HPDE6-E6E7 (cell line): ENCODE measurements at regions not wholly inside any gene's neighbourhood (a gene's known extent, or its start where the extent isn't known, plus 50 kb on each side); places are given as distances from the start of the nearest gene placed in this dataset.

Source experiments
- DNase-seq: peaks from one replicate; pipeline ENCODE4 v3.0.0; 2011; ENCODE audit warnings: missing footprints; ENCODE audit errors: extremely low spot score

GRCh38 chr3:144369129-144369879 is 397.7 kb downstream of the DIPK2A start:
- no peak for DNase-seq

GRCh38 chr3:144375088-144375487 is 403.5 kb downstream of the DIPK2A start:
- no peak for DNase-seq

DNA sequence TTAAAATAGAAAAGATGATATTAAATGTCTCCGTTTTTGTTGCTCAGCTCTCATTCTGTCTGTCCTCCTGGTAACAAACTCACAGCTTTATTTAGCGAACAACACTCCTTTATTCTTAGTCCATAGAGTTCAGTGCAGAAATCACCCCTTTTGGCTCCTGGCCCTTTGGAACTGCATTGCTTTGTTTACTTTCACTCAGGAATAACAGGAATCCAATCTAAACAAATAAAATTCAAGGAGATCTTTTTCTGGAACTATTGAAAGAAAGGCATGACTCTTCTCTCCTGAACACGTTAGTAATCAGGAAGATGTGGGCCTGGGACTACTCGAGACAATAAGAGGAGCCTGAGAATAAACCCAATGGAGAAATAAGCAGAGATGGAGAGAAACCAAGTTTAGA is 409.2 kb downstream of the DIPK2A start:
- no peak for DNase-seq

GRCh38 chr3:144381607-144382006 is 410.0 kb downstream of the DIPK2A start:
- peak; percentile 21 for DNase-seq

- no peak for DNase-seq
Measured at GRCh38 chr3:144384241-144384979, 412.8 kb downstream of the DIPK2A start.

DNA sequence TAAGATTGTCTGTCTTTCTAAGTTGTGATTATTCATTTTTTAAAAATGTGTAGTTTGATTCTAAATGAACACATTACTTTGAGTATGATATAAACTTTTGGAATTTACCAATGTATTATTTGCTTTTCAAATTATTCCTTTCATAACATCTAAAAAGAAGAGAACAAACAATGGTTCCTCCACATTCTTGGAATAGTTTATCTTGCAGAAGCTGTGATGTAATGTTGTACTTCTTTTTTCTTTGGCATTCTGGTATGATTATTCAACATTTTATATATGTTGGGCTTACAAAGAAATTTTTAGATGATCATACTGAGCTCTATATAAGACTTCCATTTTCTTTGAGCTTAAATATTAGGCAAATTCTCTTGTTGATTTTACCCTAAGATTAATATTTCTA is 419.2 kb downstream of the DIPK2A start:
- DNase-seq, result no peak

GRCh38 chr3:144391236-144391635 is 419.6 kb downstream of the DIPK2A start:
- no peak for DNase-seq

- DNase-seq, result no peak
Measured at GRCh38 chr3:144394032-144394431, 422.4 kb downstream of the DIPK2A start.

GRCh38 chr3:144402430-144402829 is 430.8 kb downstream of the DIPK2A start:
- DNase-seq, result no peak

DNA sequence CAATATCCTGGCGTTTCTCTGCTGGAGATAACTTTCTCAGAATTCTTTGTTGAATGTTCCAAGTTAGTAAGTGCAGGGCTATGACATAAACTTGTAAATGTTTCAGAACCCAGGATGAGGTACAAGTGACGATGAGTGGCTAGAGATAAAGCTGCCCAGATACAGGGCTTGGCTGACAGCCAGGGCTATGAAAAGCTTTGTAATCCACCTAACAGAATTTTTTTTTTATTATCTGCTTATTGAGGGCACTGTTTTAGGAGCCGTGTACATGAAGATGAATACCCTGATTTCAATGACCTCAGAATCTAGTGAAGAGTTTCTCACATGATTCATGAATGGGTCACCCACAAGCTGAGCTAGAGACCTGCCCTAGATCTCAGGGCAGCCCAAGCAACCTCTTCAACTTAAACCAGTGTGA is 431.4 kb downstream of the DIPK2A start:
- no peak for DNase-seq

DNA sequence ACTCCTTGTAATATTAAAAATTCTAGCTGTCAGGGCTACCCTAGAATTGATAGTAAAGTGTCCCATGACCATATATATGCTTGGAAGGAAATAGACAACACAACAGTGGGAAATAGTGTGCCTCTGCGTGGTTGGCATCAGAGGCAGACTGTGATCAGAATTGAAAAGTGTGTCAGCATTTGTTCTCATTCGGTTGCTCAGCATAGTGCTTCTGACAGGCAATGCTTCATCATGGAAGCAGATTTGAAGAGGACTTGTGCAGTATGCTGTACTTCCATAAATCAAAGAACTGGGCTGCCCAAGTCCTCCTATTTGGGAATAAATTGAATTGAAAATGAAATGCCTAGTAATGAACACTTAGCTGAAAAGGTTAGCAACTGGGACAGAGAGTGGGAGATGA is 435.7 kb downstream of the DIPK2A start:
- DNase-seq, result no peak

DNA sequence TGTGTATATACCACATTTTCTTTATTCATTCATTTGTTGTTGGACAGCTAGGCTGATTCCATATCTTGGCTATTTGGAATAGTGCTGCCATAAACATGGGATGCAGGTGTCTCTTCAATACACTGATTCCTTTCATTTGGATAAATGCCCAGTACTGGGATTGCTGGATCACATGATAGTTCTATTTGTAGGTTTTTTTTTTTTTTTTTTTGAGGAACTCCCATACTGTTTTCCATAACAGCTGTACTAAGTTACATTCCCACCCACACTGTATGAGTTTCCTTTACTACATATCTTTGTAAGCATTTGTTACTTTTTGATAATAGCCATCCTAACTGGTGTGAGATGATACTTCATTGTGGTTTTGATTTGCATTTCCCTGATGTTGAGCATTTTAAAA is 437.7 kb downstream of the DIPK2A start:
- no peak for DNase-seq

DNA sequence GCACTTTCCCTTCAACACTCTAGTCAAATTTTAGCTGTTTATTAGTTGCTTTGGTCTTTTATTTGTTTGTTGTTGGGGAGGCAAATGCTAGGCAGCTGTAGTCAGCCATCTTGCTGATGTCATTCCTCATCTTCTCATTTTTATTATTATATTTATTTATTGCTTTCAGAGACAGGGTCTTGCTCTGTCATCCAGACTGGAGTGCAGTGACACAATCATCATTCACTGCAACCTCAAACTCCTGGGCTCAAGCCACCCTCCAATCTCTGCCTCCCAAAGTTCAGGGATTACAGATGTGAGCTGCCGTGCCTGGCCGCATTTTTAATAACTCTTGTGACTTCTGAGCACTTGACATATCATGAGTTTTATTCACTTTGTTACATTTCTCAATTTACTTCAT is 441.4 kb downstream of the DIPK2A start:
- no peak for DNase-seq

DNA sequence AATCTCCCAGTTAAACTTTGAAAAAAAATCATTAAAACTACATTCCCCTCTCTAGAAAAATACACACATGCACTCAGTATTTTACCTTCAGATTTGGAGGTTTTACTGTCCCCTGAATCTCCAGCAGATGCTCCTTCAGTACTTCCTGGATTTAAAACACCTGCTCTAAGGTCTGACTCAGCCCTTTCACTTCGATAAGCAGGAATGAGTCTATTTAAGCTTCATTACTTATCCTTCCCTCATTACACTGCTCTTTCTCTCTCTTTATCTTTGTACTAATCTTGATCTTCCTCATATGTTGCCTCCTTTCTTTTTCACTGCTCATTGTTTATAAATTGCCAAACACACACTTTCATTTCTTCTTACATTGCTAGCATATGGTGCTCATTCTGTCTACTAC is 443.9 kb downstream of the DIPK2A start:
- DNase-seq, result no peak

DNA sequence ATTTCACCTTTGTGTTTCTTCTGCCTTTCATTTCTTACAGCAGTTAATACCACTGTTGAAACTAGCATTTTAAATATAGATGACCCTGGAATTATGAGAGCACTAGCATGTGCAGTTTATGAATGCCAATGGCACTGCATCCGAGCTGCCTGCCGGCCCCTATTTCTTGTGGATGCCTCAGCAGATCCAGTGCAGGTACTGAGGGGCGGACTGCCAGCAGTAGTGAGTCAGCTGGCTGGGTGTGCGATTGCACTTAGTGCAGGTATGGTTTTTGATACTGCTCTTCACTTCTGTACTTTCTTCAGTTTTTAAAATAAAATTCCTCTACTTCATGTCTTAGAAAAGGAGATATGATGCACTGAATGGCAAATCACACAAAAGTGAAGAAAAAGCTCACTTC is 453.0 kb downstream of the DIPK2A start:
- DNase-seq, result no peak

GRCh38 chr3:144426366-144426765 is 454.7 kb downstream of the DIPK2A start:
- no peak for DNase-seq

GRCh38 chr3:144426967-144427366 is 455.3 kb downstream of the DIPK2A start:
- no peak for DNase-seq

GRCh38 chr3:144429719-144430121 is 458.1 kb downstream of the DIPK2A start:
- no peak for DNase-seq

DNA sequence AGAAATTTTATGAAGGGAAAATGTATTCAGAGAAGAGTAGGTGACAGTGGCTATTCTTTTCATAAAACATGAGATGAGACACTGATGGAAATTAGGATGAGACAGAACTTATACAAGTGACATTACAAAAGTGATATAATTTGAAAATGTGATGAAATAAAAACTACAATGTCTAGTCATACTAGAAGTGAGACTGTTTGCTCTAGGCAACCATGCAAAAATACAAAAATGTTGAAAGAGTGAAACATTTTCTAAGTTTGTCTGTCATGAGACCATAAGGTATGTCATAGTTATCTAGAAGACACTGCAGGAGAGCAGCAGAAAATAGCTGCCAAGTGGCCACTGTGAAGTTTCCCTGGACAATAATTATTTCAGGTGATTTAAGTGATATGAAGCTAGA is 459.5 kb downstream of the DIPK2A start:
- no peak for DNase-seq

DNA sequence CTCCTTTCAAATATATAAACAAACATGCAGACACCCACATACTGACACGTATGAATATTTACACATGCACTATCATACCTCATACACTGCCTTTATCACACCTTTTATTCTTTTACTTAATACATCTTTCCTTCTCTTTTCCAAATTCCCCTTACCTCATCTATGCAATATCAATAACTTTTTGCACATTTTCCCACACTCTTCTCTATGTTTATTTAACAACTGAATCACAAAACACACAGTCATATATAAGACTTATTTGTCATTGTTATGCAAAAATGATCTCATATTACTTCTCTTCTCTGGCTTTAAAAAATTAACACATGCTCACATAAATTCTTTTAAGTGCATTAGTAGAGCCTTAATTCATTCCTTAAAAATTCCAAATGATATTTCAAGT is 461.4 kb downstream of the DIPK2A start:
- no peak for DNase-seq

DNA sequence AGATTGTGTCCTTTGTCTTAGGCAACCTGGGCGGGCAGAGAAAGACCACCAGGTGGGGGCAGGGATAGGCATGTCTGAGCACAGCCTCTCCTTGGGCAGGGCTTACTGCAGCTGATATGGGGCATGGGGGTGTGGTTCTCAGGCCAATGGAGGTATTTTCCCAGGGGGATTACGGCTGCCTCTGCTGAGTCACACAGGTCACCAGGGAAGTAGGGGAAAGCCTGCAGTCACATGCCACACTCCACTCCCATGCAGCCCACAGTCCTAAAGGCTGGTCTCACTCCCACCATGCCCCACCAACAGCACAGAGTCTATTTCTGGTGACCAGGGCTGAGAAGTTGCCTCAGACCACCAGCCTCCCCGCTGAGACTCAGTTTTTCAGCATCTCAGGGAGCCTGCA is 466.4 kb downstream of the DIPK2A start:
- DNase-seq, result no peak

DNA sequence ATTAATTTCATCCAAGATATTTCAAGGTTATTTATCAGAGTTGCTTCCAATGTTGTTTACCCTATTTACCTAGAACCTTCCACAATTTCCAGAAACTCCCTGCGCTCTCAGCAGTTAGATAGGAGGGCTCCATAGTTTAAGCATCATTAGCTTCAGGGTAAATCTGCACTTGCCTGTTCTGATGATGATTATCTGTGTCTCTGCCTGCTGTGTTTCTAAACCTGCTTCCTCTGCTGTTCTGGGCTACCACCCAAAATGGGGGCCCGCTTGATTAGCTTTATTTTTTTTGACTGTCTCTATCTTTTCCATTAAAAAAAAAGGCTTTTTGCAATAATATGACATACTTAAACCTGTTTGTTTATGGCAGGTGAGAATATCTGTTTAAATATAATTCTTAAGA is 472.4 kb downstream of the DIPK2A start:
- DNase-seq, result no peak

DNA sequence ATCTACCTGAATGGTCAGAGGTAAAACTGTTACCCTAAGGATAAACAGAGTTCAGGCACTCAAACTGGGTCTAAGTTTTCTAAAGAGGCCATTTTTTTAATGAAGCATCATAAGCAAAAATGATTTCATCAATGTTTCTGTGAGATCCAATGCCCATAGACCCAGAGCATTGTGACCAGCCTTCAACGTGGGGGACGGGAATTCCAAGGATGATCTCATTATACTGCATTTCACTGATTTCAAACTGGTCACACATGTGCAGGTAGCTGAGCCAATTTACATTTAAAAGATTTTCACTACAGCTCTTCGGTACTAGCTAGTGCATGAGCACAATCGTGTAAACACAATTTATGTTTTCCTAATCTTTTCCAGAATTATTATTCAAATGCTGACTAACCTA is 472.9 kb downstream of the DIPK2A start:
- DNase-seq, result no peak
